Choroid plexus epithelial cell (primary cell): ENCODE measurements at regions not wholly inside any gene's neighbourhood (a gene's known extent, or its start where the extent isn't known, plus 50 kb on each side); places are given as distances from the start of the nearest gene placed in this dataset.

Experiments used
- DNase-seq: peaks from one replicate; pipeline ENCODE4 v3.0.0-alpha.2; 2010; ENCODE audit warnings: low read depth
- H3K4me3 ChIP-seq: 2 replicates; pipeline ENCODE4 v1.5.1; 2011; ENCODE audit warnings: low read depth, mild to moderate bottlenecking, control low read depth, low read length, moderate library complexity
- TF ChIP-seq, protein P1 (sequence below): conservative IDR thresholded peaks from 2 replicates; pipeline ENCODE4 v1.5.1; 2011; ENCODE audit warnings: low read depth, mild to moderate bottlenecking, control low read depth, inconsistent platforms, low read length, moderate library complexity

DNA sequence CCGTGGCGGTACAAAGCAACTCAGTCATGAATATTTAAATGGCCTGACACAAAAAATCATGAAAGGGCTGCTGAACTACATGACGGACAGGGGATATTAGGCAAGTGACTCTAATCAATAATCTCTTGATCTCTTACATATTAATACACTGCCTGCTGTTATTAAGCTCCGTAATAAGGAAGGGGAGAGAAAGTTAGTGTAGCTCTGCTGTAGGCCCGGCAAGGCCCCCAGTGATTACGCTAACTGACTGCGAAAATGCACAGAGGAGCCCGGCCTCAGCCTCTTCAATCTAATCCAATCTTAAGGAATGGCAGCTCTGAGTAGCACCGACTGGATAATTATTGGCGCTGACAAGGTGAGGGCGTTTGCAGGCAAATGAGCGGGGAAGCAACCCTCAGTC, 583.5 kb upstream of the MKI67 start:
- no peak overlapping the region for H3K4me3 ChIP-seq
- TF ChIP-seq, protein P1, sequence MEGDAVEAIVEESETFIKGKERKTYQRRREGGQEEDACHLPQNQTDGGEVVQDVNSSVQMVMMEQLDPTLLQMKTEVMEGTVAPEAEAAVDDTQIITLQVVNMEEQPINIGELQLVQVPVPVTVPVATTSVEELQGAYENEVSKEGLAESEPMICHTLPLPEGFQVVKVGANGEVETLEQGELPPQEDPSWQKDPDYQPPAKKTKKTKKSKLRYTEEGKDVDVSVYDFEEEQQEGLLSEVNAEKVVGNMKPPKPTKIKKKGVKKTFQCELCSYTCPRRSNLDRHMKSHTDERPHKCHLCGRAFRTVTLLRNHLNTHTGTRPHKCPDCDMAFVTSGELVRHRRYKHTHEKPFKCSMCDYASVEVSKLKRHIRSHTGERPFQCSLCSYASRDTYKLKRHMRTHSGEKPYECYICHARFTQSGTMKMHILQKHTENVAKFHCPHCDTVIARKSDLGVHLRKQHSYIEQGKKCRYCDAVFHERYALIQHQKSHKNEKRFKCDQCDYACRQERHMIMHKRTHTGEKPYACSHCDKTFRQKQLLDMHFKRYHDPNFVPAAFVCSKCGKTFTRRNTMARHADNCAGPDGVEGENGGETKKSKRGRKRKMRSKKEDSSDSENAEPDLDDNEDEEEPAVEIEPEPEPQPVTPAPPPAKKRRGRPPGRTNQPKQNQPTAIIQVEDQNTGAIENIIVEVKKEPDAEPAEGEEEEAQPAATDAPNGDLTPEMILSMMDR: no peak
- no peak for DNase-seq

DNA sequence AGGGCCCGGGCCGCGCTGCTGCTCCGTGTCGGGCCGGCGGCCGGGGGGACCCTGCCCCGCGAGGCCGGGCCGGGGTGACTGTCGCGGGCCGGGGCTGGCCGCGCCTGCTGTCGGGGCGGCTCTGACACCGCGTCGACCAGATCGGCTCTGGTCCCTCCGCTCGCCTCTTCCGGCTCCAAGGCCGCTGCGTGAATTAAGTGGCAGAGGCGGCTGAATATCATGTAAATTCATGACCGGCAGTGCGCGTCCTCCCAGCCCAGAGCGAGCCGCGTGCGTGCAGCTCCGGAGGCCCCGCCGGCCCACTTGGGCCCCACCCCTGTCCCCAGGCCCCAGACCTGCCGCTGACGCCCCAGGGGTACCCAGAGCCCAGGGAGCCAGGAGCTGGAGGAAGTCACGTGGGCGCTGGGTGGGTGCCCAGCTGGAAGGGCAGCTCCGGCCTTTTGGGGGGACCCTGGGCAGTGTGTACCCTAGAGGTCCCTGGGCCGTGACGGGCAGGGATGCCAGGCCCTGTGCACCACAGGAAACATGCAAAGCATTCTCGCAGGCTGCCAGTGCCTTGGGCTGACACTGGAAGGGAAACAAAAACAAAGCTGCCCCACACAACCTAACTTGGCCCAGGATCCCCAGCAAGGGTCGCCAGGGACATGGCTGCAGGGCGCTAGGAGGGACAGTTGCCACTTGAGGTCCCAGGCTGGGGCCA, 584.0 kb upstream of the MKI67 start:
- no peak for DNase-seq
- H3K4me3 ChIP-seq: no peak overlapping the region
- TF ChIP-seq, protein P1: no peak

DNA sequence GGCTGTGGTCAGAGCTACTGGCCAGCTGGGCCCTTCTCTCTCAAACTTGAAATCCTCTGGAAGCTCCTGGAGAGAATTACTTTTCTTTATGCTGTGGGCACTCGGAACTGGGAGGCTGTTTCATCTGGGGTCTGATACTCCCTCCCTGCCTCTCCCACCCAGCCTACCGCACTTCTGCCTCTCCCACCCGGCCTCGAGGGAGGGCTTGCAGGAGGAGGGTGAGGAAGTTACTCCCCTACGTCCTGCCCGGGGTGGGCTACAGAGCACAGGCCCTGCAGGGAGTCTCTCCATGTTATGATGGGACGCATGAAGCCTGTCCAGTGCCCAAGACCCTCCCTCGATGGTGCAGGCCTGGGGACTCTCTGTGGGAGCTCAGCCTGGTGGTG, 584.6 kb upstream of the MKI67 start:
- no peak overlapping the region for H3K4me3 ChIP-seq
- DNase-seq: no peak
- TF ChIP-seq, protein P1: no peak

DNA sequence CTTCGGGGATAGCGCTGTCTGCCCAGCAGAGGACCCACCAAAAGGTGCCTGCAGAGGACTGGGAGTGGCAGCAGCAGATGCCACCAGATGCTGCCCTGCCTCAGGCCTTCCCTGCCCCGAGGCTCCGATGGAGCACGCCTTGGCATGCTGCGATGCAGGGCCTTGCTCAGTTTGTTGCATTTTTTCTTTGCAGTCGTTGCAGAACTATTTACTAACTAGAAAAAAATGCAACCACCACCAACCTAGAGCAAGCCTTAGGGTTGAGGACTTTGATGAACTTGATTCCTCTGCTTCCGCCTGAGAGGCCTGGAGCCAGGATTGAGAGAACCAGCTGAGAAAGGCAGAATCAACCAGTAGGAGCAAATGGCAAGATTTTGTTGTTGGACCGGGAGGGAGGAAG, 585.6 kb upstream of the MKI67 start:
- no peak overlapping the region for H3K4me3 ChIP-seq
- DNase-seq: no peak
- TF ChIP-seq, protein P1: no peak

DNA sequence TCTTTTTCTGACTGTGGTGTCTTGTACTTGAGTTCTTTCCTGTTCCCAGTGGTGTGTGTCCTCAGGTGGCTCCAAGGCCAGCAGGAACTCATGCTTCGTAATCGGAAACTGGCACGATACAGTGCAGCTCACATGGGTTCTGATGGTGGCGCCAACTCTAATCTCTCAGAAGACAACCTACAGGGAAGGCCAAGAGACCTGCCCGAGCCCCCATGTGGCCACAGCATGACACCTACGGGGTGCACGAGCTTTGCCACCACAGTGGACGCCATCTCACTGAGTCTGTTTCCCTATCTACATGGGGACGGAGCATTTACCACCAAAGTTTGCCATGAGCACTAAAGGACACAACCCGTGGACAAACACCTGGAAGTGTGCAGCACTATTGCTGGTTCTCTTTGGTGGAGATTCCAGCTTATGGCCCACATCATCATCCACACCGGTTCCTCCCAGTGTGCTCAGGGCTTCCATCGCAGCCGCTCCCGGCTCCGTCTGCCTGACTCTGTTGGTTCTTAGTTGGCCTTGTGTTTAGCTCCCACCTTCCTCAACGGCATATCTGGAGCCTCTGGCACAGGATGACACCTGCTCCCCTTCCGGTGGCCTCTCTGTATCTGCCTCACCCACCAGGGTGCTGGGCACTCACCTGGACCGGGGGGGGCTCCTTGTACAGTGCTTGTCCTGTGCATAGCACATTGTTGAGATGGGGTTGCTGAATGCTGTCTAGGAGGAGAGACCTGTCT, 586.6 kb upstream of the MKI67 start:
- H3K4me3 ChIP-seq: no peak overlapping the region
- TF ChIP-seq, protein P1: no peak
- no peak for DNase-seq

DNA sequence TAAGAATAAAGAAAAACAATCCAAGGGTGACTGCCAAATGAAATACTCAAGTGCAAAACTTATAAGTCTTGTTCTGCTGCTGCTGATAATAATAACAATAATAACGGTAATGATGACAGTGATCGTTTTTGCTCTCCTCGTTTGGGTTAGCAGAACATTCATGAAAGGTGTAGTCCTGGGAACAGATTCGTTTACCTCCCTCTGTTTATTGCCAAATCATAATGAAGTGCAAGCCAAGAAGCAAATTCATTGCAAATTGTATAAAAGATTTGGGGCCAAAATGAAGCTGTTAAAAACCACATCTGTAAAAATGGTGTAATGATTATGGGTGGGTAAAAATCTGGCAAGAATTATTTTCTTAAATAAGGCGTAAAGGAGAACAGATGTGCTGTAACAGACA, 587.2 kb upstream of the MKI67 start:
- no peak overlapping the region for H3K4me3 ChIP-seq
- DNase-seq: no peak
- TF ChIP-seq, protein P1: no peak
